Islet precursor cell (in vitro differentiated cells): ENCODE measurements at regions not wholly inside any gene's neighbourhood (a gene's known extent, or its start where the extent isn't known, plus 50 kb on each side); places are given as distances from the start of the nearest gene placed in this dataset.
"Not testable (repeated sequence)": the region's sequence is repeated elsewhere in the genome, so short reads cannot be mapped to it uniquely, and the experiment has no call there.

Experiments used
- DNase-seq: peaks from one replicate; pipeline ENCODE4 v3.0.0-alpha.2; 2018

- no peak for DNase-seq
These were observed 148.6 kb upstream of the ZNF804B start for GRCh38 chr7:88610942-88611341.

GRCh38 chr7:88600695-88601094 is 158.8 kb upstream of the ZNF804B start:
- DNase-seq = no peak

DNA sequence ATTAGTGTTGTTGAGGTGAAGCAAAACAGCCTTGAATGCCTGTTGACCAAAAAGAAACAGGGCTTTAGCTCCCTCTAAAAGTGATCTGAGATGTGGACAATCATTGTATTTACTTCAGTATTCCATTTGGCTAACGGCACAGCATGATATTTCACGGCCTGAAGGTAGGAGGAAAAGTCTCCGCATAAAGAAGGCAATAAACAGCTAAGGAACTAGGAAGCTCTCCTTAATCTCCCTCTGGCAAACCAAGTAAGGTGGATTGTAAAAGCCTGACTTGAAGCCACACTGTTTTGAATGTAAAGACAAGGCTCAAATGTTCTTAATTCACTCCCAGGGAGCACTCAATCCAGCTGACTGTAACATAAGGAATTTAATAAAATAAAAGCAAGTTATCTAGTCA is 160.0 kb upstream of the ZNF804B start:
- no peak for DNase-seq

GRCh38 chr7:88597941-88598425 is 161.5 kb upstream of the ZNF804B start:
- no peak for DNase-seq

DNA sequence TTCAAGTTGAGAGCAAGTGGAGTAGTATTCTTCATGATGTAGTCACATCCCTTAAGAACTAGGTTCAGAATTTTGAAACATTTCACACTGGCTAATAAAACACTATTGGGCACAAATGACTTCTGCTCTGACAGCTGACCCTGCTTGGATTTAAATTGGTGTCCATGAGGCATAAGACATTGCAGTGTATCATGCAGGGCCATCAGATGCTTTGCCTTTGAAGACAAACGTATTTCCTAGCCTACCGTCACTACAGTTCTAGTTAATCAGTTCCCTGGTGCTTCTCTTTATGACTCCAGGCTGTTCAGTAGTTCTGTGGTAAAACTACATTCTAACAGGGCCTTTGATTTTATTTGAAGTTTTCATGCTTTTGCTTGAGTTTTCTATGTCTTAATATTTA is 168.5 kb upstream of the ZNF804B start:
- no peak for DNase-seq

DNA sequence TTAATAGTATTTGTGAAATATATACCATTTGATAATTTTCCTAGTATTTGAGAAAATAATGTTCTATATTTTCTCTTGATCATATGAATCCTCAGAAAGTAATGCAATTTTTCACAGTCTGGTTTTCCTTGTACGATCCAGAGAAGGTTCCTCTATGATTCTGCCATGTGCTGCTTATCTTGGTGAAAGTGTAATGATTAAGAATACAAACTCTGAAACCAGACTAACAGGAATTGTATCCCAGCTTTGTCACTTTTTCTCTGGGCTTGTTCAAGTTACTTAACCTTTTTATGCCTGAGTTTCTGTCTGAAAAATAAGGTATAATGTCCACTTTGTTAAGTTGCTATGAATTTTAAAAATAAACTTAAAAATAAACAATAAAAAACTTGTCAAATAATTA is 169.6 kb upstream of the ZNF804B start:
- DNase-seq = no peak

- DNase-seq = no peak
These were observed 172.6 kb upstream of the ZNF804B start for GRCh38 chr7:88586890-88587289.

- DNase-seq = no peak
These were observed 173.3 kb upstream of the ZNF804B start for GRCh38 chr7:88586219-88586618.

GRCh38 chr7:88576720-88577119 is 182.8 kb upstream of the ZNF804B start:
- DNase-seq = no peak

- DNase-seq = no peak
These were observed 193.3 kb upstream of the ZNF804B start for GRCh38 chr7:88566162-88566729.

- DNase-seq = no peak
These were observed 194.1 kb upstream of the ZNF804B start for GRCh38 chr7:88565401-88565800.

GRCh38 chr7:88556441-88556840 is 203.1 kb upstream of the ZNF804B start:
- DNase-seq = not testable (repeated sequence)

DNA sequence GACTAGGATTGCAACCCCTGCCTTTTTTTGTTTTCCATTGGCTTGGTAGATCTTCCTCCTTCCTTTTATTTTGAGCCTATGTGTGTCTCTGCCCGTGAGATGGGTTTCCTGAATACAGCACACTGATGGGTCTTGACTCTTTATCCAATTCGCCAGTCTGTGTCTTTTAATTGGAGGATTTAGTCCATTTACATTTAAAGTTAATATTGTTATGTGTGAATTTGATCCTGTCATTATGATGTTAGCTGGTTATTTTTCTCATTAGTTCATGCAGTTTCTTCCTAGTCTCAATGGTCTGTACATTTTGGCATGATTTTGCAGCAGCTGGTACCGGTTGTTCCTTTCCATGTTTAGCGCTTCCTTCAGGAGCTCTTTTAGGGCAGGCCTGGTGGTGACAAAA is 204.7 kb upstream of the ZNF804B start:
- not testable (repeated sequence) for DNase-seq

- DNase-seq = no peak
These were observed 211.1 kb upstream of the ZNF804B start for GRCh38 chr7:88548399-88548798.

GRCh38 chr7:88546808-88547207 is 212.7 kb upstream of the ZNF804B start:
- peak; percentile 76 for DNase-seq

GRCh38 chr7:88545663-88546062 is 213.8 kb upstream of the ZNF804B start:
- no peak for DNase-seq

DNA sequence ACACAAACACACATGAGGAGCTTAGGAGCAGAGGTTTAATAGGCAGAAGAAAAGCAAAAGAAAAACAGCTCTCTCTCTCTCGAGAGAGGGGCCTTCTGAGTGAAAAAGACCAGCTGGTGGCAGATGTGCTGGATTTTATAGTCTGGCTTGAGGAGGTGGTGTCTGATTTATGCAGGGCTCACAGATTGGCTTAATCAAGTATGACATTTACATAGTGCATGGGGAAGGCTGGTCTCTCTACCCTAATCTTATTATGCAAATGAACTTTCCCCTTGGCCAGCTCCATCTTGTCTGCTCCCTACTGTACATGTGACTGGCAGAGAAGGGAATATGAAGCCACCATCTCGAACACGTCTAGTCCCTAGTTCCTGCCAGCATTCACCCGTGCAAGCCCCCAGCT is 219.5 kb upstream of the ZNF804B start:
- no peak for DNase-seq

- DNase-seq = no peak
These were observed 220.0 kb upstream of the ZNF804B start for GRCh38 chr7:88539518-88539917.

DNA sequence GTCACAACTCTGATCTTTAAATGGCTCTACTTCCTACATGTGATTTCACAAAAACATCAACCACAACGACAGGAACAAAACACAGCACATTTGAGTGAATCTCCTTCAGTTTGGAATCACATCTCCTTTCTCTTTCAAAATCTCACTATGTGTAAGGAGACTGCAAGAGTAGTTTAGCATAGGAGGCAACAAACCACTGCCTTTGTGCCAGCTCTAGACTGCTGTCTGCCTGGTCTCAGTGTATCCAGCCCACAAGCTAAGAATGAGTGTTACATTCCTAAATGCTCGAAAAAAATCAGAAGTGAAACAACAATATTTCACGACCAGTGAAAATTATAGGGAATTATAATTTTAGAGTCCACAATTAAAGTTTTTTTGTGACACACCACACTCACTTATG is 217.0 kb upstream of the STEAP4 start:
- DNase-seq = no peak

GRCh38 chr7:88522771-88523293 is 216.1 kb upstream of the STEAP4 start:
- DNase-seq = peak; percentile 55

GRCh38 chr7:88516429-88516828 is 209.7 kb upstream of the STEAP4 start:
- no peak for DNase-seq

GRCh38 chr7:88515301-88515700 is 208.6 kb upstream of the STEAP4 start:
- DNase-seq = no peak

- no peak for DNase-seq
These were observed 202.6 kb upstream of the STEAP4 start for GRCh38 chr7:88509341-88509740.

- DNase-seq = no peak
These were observed 193.4 kb upstream of the STEAP4 start for GRCh38 chr7:88500131-88500530.
